ENCODE measurements at regions not wholly inside any gene's neighbourhood (a gene's known extent, or its start where the extent isn't known, plus 50 kb on each side); places are given as distances from the start of the nearest gene placed in this dataset.
A peak's percentile ranks its signal among the peaks of the same experiment; 100 is the strongest.
"Not testable (repeated sequence)": the region's sequence is repeated elsewhere in the genome, so short reads cannot be mapped to it uniquely, and the experiment has no call there.

DNA sequence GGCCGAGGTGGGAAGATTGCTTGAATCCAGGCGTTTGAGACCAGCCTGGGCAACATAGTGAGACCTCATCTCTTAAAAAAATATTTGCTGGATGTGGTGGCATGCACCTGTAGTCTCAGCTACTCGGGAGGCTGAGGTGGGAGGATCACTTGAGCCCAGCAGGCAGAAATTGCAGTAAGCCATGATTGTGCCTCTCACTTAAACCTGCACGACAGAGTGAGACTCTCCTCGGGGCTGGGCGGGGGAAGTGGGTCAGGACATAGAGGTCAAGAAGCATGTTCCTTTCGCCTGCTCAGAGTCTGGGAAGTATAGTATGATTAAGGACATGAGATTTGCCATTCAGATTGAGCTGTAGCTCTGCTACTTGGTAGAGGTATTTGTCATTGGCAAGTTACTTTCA lies 52.3 kb downstream of the SEPTIN7 start:
- H3K27me3 ChIP-seq (ENCODE audit: control insufficient read depth, insufficient read depth, low read length); H3K36me3 ChIP-seq (ENCODE audit: control insufficient read depth, insufficient read depth, low read length); H3K4me3 ChIP-seq (ENCODE audit: low read depth, low read length); FAIRE-seq; DNase-seq (ENCODE audit: low read depth): not testable (repeated sequence)

DNA sequence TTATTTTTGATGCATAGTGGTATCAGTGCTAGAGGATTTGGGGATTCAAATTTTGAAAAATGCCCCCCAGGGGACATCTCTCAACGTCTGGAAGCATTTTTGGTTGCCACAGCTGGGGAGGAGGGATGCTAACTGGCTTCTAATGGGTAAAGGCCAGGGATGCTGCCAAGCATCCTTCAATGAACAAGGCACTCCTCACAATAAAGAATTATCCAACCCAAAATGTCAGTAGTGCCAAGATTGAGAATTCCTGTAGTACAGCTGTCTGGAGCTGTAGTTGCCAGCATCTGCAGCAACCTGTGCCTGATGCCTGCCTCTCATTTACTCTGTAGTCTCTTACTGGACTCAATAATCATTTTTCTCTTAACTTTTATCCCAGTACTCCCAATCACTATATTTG lies 53.5 kb downstream of the SEPTIN7 start:
- TF ChIP-seq, protein P1, sequence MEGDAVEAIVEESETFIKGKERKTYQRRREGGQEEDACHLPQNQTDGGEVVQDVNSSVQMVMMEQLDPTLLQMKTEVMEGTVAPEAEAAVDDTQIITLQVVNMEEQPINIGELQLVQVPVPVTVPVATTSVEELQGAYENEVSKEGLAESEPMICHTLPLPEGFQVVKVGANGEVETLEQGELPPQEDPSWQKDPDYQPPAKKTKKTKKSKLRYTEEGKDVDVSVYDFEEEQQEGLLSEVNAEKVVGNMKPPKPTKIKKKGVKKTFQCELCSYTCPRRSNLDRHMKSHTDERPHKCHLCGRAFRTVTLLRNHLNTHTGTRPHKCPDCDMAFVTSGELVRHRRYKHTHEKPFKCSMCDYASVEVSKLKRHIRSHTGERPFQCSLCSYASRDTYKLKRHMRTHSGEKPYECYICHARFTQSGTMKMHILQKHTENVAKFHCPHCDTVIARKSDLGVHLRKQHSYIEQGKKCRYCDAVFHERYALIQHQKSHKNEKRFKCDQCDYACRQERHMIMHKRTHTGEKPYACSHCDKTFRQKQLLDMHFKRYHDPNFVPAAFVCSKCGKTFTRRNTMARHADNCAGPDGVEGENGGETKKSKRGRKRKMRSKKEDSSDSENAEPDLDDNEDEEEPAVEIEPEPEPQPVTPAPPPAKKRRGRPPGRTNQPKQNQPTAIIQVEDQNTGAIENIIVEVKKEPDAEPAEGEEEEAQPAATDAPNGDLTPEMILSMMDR (IDR thresholded peaks at IDR 0.05; ENCODE audit: insufficient read depth, low read length, severe bottlenecking), result no peak
- DNase-seq (ENCODE audit: low read depth), result no peak
- no peaks in the 10 kb centered on the region for H3K27me3 ChIP-seq (ENCODE audit: control insufficient read depth, insufficient read depth, low read length)
- no peak overlapping the region for H3K4me3 ChIP-seq (ENCODE audit: low read depth, low read length)
- no peak for FAIRE-seq
- no peaks in the 10 kb centered on the region for H3K36me3 ChIP-seq (ENCODE audit: control insufficient read depth, insufficient read depth, low read length)

DNA sequence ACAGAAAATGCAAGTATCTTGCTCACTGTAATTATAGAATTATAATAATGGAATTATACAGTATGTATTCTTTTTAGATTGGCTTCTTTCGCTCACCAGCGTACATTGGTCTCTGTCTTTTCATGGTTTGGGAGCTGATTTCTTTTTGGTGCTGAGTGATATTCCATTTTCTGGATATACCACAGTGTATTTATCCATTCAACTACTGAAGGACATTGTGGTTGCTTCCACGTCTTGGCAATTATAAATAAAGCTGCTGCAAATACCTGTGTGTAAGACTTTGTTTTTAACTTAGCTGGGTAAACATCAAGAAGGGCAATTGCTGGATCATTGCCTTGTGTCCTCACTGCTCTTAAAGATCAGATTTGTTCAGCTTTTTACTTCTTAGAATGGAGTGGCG lies 55.3 kb downstream of the SEPTIN7 start:
- DNase-seq (ENCODE audit: low read depth) (no peak), FAIRE-seq (no peak)
- Histone ChIP-seq H3K36me3 (ENCODE audit: control insufficient read depth, insufficient read depth, low read length) (no peaks in the 10 kb centered on the region), H3K4me3 (ENCODE audit: low read depth, low read length) (no peak overlapping the region), H3K27me3 (ENCODE audit: control insufficient read depth, insufficient read depth, low read length) (no peaks in the 10 kb centered on the region)
- TF ChIP-seq, protein P1 (IDR thresholded peaks at IDR 0.05; ENCODE audit: insufficient read depth, low read length, severe bottlenecking), result no peak

DNA sequence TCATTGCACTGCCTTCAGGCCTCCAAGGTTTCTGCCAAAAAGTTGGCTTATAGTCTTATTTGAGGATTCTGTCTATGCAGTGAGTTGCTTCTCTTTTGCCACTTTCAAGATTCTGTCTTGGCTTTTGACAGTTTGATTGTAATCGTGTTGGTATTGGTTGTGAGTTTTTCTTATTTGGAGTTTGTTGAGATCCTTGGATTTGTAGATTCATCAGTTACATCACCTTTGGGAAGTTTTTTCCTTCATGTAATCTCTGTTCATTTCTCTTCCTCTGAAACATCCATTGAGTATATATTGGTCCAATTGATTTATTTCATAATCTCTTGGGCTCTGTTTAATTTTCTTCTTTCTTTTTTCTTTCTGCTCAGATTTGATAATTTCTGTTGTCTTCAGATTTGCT lies 59.8 kb downstream of the SEPTIN7 start:
- no peak overlapping the region for H3K4me3 ChIP-seq (ENCODE audit: low read depth, low read length)
- peaks cover 1% of the 10 kb centered on the region for H3K36me3 ChIP-seq (ENCODE audit: control insufficient read depth, insufficient read depth, low read length)
- no peak for FAIRE-seq
- TF ChIP-seq, protein P1 (IDR thresholded peaks at IDR 0.05; ENCODE audit: insufficient read depth, low read length, severe bottlenecking), result no peak
- DNase-seq (ENCODE audit: low read depth), result no peak
- H3K27me3 ChIP-seq (ENCODE audit: control insufficient read depth, insufficient read depth, low read length), result no peaks in the 10 kb centered on the region

DNA sequence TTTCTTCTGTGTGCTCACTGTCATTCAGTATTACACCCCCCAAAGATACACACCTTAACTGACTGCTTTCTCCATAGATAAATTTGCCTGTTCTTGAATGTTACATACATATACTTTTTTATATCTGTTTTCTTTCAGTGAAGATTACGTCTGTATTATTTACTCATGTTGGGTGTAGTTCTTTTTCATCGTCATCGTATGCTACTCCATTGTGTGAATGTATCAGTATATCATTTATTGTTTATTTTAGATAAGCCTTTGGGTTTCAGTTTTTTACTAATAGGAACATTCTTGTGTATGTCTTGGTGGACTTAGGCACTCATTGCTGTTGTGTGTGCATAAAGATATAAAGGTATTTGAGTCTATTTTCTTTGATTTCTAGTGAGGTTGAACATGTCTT lies 64.4 kb downstream of the SEPTIN7 start:
- Histone ChIP-seq H3K27me3 (ENCODE audit: control insufficient read depth, insufficient read depth, low read length) (no peaks in the 10 kb centered on the region), H3K36me3 (ENCODE audit: control insufficient read depth, insufficient read depth, low read length) (peaks cover 1% of the 10 kb centered on the region), H3K4me3 (ENCODE audit: low read depth, low read length) (no peak overlapping the region)
- TF ChIP-seq, protein P1 (IDR thresholded peaks at IDR 0.05; ENCODE audit: insufficient read depth, low read length, severe bottlenecking), result no peak
- FAIRE-seq (no peak), DNase-seq (ENCODE audit: low read depth) (peak; percentile 19)

DNA sequence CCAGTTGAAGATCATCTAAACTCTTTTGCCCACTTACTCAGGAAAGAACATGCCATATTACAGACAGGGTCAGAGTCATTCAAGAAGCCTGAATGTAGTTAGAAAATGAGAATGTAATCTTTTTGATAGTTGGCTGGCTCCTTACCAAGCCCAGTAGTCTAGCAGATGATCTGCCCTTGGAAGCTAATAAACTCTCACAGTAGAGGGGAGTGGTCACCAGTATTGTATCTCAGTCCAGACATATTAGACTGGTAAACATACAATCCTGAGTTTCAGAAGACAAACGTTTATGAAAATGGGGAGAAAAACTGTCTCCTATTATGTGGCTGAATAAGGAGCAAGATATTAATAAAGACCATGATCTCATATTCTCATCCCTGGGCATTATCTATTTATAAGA lies 65.3 kb downstream of the SEPTIN7 start:
- DNase-seq (ENCODE audit: low read depth), result no peak
- no peak overlapping the region for H3K4me3 ChIP-seq (ENCODE audit: low read depth, low read length)

DNA sequence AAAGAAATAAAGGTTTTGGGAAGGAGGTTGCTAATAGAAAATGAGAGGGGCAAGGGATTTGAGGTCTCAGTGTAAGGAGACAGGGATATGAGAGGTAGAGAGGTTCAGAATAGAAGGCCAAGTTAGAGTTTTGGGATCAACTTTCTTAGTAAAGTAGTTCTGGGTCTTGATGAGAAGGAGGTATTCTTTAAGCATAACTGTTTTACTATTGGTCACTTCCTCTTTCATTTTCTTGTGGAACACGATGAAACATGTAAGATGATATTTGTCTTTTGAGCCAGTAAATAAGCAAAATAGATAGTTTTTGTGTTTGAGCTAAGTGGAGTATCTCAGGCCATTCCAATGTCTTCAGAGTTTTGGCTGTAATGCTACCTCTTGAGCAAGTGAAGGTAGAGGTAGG lies 68.3 kb downstream of the SEPTIN7 start:
- not testable (repeated sequence) for FAIRE-seq; H3K4me3 ChIP-seq (ENCODE audit: low read depth, low read length); H3K27me3 ChIP-seq (ENCODE audit: control insufficient read depth, insufficient read depth, low read length); H3K36me3 ChIP-seq (ENCODE audit: control insufficient read depth, insufficient read depth, low read length); DNase-seq (ENCODE audit: low read depth)

More for the DNA sequence above, 65.3 kb downstream of the SEPTIN7 start:
- H3K36me3 ChIP-seq (ENCODE audit: control insufficient read depth, insufficient read depth, low read length), result peaks cover 1% of the 10 kb centered on the region
- FAIRE-seq, result no peak
- TF ChIP-seq, protein P1 (IDR thresholded peaks at IDR 0.05; ENCODE audit: insufficient read depth, low read length, severe bottlenecking), result no peak
- H3K27me3 ChIP-seq (ENCODE audit: control insufficient read depth, insufficient read depth, low read length), result no peaks in the 10 kb centered on the region

All from bronchial epithelial cell (primary cell).